Neural cell (in vitro differentiated cells): ENCODE measurements at regions not wholly inside any gene's neighbourhood (a gene's known extent, or its start where the extent isn't known, plus 50 kb on each side); places are given as distances from the start of the nearest gene placed in this dataset.

ENCODE experiments used
- H2AFZ ChIP-seq: fragments of 200-600, 300-800 bp; sonication (generic), shearing (Covaris generic); 2 replicates; pipeline ENCODE4 v1.6.0; 2014; ENCODE audit warnings: low read depth, mild to moderate bottlenecking, antibody characterized with exemption, low read length, moderate library complexity
- H3F3A ChIP-seq: fragments of 200-600 bp; shearing (Covaris generic); 2 replicates; pipeline ENCODE4 v1.6.1; 2016; ENCODE audit warnings: mild to moderate bottlenecking, moderate library complexity, mixed read lengths, antibody characterized with exemption, low read length; ENCODE audit not compliant: insufficient read depth, poor library complexity, severe bottlenecking
- H3K27ac ChIP-seq: fragments of 200-600, 300-800 bp; sonication (generic), shearing (Covaris generic); 2 replicates; pipeline ENCODE4 v1.5.1; 2014; ENCODE audit warnings: mild to moderate bottlenecking, low read length, moderate library complexity
- H3K27me3 ChIP-seq: fragments of 300-800, 200-600 bp; sonication (generic), shearing (Covaris generic); 2 replicates; pipeline ENCODE4 v1.6.0; 2014; ENCODE audit warnings: mild to moderate bottlenecking, low read depth, low read length, moderate library complexity; ENCODE audit not compliant: insufficient read depth
- H3K36me3 ChIP-seq: fragments of 300-800, 200-600 bp; sonication (generic), shearing (Covaris generic); 2 replicates; pipeline ENCODE4 v1.5.1; 2014; ENCODE audit warnings: mild to moderate bottlenecking, antibody characterized with exemption, low read length, moderate library complexity; ENCODE audit not compliant: insufficient read depth
- H3K4me2 ChIP-seq: fragments of 300-800, 200-600 bp; sonication (generic), shearing (Covaris generic); 2 replicates; pipeline ENCODE4 v1.6.0; 2014; ENCODE audit warnings: mild to moderate bottlenecking, low read length
- H3K4me3 ChIP-seq: fragments of 300-800, 200-600 bp; sonication (generic), shearing (Covaris generic); 2 replicates; pipeline ENCODE4 v1.5.1; 2014; ENCODE audit warnings: mild to moderate bottlenecking, low read length, moderate library complexity
- H3K79me2 ChIP-seq: fragments of 200-600 bp; shearing (Covaris generic); replicated peaks from 2 replicates; pipeline ENCODE4 v1.6.0; 2014; ENCODE audit warnings: mild to moderate bottlenecking, low read length, moderate library complexity; ENCODE audit not compliant: insufficient read depth
- H3K9ac ChIP-seq: fragments of 300-800, 200-600 bp; sonication (generic), shearing (Covaris generic); 2 replicates; pipeline ENCODE4 v1.6.1; 2016; ENCODE audit warnings: mild to moderate bottlenecking, low read length, mixed read lengths
- H3K9me2 ChIP-seq: fragments of 200-600 bp; shearing (Covaris generic); 2 replicates; pipeline ENCODE4 v1.6.1; 2016; ENCODE audit warnings: mild to moderate bottlenecking, low read length, mixed read lengths; ENCODE audit not compliant: insufficient read depth
- H3K9me3 ChIP-seq: fragments of 200-600, 300-800 bp; sonication (generic), shearing (Covaris generic); 2 replicates; pipeline ENCODE4 v1.6.1; 2016; ENCODE audit warnings: mild to moderate bottlenecking, mixed run types, low read length, moderate library complexity, mixed read lengths
- H4K20me1 ChIP-seq: fragments of 200-600 bp; shearing (Covaris generic); 2 replicates; pipeline ENCODE4 v1.6.1; 2016; ENCODE audit warnings: mild to moderate bottlenecking, mixed run types; ENCODE audit not compliant: insufficient read depth
- EP300 ChIP-seq: fragments of 450-650 bp; conservative IDR thresholded peaks from 2 replicates; pipeline ENCODE4 v1.6.1; 2014; ENCODE audit warnings: antibody characterized with exemption, mild to moderate bottlenecking, moderate library complexity; ENCODE audit not compliant: poor library complexity, severe bottlenecking
- EZH2 ChIP-seq: fragments of 200-600, 300-800 bp; shearing (Covaris generic), sonication (generic); IDR thresholded peaks from 2 replicates; pipeline ENCODE4 v1.6.1; 2014; ENCODE audit warnings: antibody characterized with exemption, low read length, borderline replicate concordance, mild to moderate bottlenecking; ENCODE audit not compliant: insufficient read depth, poor library complexity, severe bottlenecking
- MXI1 ChIP-seq: fragments of 450-650 bp; conservative IDR thresholded peaks from 2 replicates; pipeline ENCODE4 v1.6.1; 2014; ENCODE audit warnings: antibody characterized with exemption, mild to moderate bottlenecking; ENCODE audit not compliant: poor library complexity, severe bottlenecking
- POLR2AphosphoS5 ChIP-seq: IDR thresholded peaks from 2 replicates; pipeline ENCODE4 v1.6.1; 2012
- RAD21 ChIP-seq: fragments of 450-650 bp; conservative IDR thresholded peaks from 2 replicates; pipeline ENCODE4 v1.6.1; 2014; ENCODE audit warnings: antibody characterized with exemption, mild to moderate bottlenecking, moderate library complexity
- SMC3 ChIP-seq: fragments of 450-650 bp; conservative IDR thresholded peaks from 2 replicates; pipeline ENCODE4 v1.6.1; 2014; ENCODE audit warnings: antibody characterized with exemption, mild to moderate bottlenecking, moderate library complexity; ENCODE audit not compliant: poor library complexity
- TAF1 ChIP-seq: IDR thresholded peaks from 2 replicates; pipeline ENCODE4 v1.6.1; 2012; ENCODE audit warnings: low read depth
- TF ChIP-seq, protein P1 (sequence below): IDR thresholded peaks from 2 replicates; pipeline ENCODE4 v1.6.1; 2012; ENCODE audit warnings: borderline replicate concordance
- TF ChIP-seq, protein P2 (sequence below): fragments of 450-650 bp; IDR thresholded peaks from 2 replicates; pipeline ENCODE4 v1.5.1; 2014; ENCODE audit warnings: antibody characterized with exemption, mild to moderate bottlenecking, moderate library complexity; ENCODE audit not compliant: poor library complexity, severe bottlenecking

DNA sequence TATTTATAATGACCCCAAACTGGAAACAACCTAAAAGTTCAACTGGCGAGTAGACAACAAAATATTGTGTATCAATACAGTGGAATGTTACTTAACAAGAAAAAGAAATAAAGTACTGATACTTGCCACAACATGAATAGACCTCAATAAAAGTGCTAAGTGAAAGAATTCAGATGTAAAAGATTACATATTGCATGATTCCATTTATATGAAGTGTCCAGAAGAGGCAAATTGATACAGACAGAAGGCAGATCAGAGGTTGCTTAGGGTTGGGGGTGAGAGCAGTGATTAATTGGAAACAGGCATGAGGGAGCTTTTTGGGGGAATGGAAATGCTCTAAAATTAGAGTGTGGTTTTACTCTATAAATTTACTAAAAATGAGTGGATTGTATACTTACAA lies 183.3 kb downstream of the SATB1 start:
- TF ChIP-seq SMC3 (no peak), TAF1 (no peak), MXI1 (no peak), EZH2 (no peak)
- TF ChIP-seq, protein P1, sequence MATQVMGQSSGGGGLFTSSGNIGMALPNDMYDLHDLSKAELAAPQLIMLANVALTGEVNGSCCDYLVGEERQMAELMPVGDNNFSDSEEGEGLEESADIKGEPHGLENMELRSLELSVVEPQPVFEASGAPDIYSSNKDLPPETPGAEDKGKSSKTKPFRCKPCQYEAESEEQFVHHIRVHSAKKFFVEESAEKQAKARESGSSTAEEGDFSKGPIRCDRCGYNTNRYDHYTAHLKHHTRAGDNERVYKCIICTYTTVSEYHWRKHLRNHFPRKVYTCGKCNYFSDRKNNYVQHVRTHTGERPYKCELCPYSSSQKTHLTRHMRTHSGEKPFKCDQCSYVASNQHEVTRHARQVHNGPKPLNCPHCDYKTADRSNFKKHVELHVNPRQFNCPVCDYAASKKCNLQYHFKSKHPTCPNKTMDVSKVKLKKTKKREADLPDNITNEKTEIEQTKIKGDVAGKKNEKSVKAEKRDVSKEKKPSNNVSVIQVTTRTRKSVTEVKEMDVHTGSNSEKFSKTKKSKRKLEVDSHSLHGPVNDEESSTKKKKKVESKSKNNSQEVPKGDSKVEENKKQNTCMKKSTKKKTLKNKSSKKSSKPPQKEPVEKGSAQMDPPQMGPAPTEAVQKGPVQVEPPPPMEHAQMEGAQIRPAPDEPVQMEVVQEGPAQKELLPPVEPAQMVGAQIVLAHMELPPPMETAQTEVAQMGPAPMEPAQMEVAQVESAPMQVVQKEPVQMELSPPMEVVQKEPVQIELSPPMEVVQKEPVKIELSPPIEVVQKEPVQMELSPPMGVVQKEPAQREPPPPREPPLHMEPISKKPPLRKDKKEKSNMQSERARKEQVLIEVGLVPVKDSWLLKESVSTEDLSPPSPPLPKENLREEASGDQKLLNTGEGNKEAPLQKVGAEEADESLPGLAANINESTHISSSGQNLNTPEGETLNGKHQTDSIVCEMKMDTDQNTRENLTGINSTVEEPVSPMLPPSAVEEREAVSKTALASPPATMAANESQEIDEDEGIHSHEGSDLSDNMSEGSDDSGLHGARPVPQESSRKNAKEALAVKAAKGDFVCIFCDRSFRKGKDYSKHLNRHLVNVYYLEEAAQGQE = no peak
- TF ChIP-seq, protein P2, sequence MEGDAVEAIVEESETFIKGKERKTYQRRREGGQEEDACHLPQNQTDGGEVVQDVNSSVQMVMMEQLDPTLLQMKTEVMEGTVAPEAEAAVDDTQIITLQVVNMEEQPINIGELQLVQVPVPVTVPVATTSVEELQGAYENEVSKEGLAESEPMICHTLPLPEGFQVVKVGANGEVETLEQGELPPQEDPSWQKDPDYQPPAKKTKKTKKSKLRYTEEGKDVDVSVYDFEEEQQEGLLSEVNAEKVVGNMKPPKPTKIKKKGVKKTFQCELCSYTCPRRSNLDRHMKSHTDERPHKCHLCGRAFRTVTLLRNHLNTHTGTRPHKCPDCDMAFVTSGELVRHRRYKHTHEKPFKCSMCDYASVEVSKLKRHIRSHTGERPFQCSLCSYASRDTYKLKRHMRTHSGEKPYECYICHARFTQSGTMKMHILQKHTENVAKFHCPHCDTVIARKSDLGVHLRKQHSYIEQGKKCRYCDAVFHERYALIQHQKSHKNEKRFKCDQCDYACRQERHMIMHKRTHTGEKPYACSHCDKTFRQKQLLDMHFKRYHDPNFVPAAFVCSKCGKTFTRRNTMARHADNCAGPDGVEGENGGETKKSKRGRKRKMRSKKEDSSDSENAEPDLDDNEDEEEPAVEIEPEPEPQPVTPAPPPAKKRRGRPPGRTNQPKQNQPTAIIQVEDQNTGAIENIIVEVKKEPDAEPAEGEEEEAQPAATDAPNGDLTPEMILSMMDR = no peak
- Histone ChIP-seq H3K4me3 (no peak overlapping the region), H3K9me3 (no peaks in the 10 kb centered on the region), H3K27ac (no peak overlapping the region), H3K79me2 (no peaks in the 10 kb centered on the region), H3F3A (no peaks in the 10 kb centered on the region), H3K9ac (no peak overlapping the region), H4K20me1 (no peaks in the 10 kb centered on the region), H2AFZ (no peak overlapping the region), H3K27me3 (peaks cover 18% of the 10 kb centered on the region), H3K9me2 (no peaks in the 10 kb centered on the region), H3K4me2 (no peak overlapping the region), H3K36me3 (no peaks in the 10 kb centered on the region)

DNA sequence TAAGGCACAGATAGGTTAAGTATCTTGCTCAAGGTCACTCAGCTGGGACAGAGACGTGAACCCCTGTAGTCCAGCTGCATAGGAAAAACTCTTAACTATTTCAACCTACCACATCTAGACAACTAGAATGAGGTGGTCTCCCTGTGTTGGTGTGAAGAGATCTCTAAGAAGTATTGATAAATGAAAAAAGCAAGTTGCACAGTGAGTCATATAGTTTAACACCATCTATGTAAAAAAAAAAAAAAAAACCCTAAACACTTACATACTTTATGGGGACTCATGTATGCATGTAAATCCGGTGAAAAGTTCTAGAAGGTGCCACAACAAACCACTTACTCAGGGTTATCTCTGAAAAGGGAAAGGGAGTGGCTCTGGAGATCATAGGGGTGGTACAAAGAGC lies 185.5 kb downstream of the SATB1 start:
- Histone ChIP-seq H3K4me2 (no peak overlapping the region), H4K20me1 (no peaks in the 10 kb centered on the region), H3K27ac (no peak overlapping the region), H3K9ac (no peak overlapping the region), H3K79me2 (no peaks in the 10 kb centered on the region), H3K36me3 (no peaks in the 10 kb centered on the region), H3K27me3 (peaks cover 9% of the 10 kb centered on the region), H3K4me3 (no peak overlapping the region), H3F3A (no peaks in the 10 kb centered on the region), H3K9me2 (no peaks in the 10 kb centered on the region), H3K9me3 (no peaks in the 10 kb centered on the region), H2AFZ (no peak overlapping the region)
- TF ChIP-seq, protein P1 = no peak
- TF ChIP-seq SMC3 = no peak
- no peak for TF ChIP-seq POLR2AphosphoS5
- TF ChIP-seq EP300 = no peak
- TF ChIP-seq RAD21 = no peak
- no peak for TF ChIP-seq TAF1
- no peak for TF ChIP-seq EZH2
- TF ChIP-seq, protein P2 = no peak
- no peak for TF ChIP-seq MXI1
